Right lobe of liver (tissue), 6 donors: ENCODE measurements at regions not wholly inside any gene's neighbourhood (a gene's known extent, or its start where the extent isn't known, plus 50 kb on each side); places are given as distances from the start of the nearest gene placed in this dataset.
"Not testable (repeated sequence)": the region's sequence is repeated elsewhere in the genome, so short reads cannot be mapped to it uniquely, and the experiment has no call there.

Experiments
- ATAC-seq, 4 donors: fragments of 200-7000 bp; cut with Tn5 transposase; one replicate each; pipeline ENCODE4 v1.9.1; 2020; ENCODE audit warnings: mild to moderate bottlenecking in 4 of 4, moderate library complexity in 4 of 4
- DNase-seq, 3 donors: peaks; one replicate each; pipeline ENCODE4 v3.0.0-alpha.2; 2020
- H3K27ac ChIP-seq, 3 donors: fragments of 200-600 bp; one replicate each; pipeline ENCODE4 v1.8.0; 2022
- H3K27me3 ChIP-seq, 2 donors: fragments of 200-600 bp; one replicate each; pipeline ENCODE4 v1.8.0; 2022
- H3K36me3 ChIP-seq, 4 donors: fragments of 200-600 bp; sonication (generic) in 1 of 4; one replicate each; pipeline versions ENCODE4 v1.5.1 to v1.8.0; 2017 to 2022; ENCODE audit warnings: control low read depth in 1 of 4
- H3K4me1 ChIP-seq, 4 donors: fragments of 200-600 bp; sonication (generic) in 1 of 4; one replicate each; pipeline versions ENCODE4 v1.5.1 to v1.8.0; 2017 to 2022; ENCODE audit warnings: control low read depth in 1 of 4
- H3K4me3 ChIP-seq, 3 donors: fragments of 200-600 bp; one replicate each; pipeline ENCODE4 v1.8.0; 2022
- H3K9me3 ChIP-seq, 4 donors: fragments of 200-600 bp; sonication (generic) in 1 of 4; one replicate each; pipeline versions ENCODE4 v1.5.1 to v1.8.0; 2017 to 2022; ENCODE audit warnings: control low read depth in 1 of 4
- POLR2A ChIP-seq: fragments of 450-650 bp; IDR thresholded peaks from one replicate; pipeline ENCODE4 v1.6.1; 2017; ENCODE audit warnings: antibody characterized with exemption, mild to moderate bottlenecking
- WGBS: methylation state at CpG from one replicate; pipeline ENCODE4 v1.1.6; 2018; ENCODE audit warnings: low coverage, low lambda C conversion rate; ENCODE audit not compliant: insufficient coverage; ENCODE audit errors: missing lambda C conversion rate; 5-methylcytosine and 5-hydroxymethylcytosine counted together
- intact Hi-C, 2 donors: fragments of 100-400 bp; cut with DNase I; formaldehyde crosslinking; loops; one replicate each; pipeline versions ENCODE4 v1.11.2 to v1.14.1; 2022
- TF ChIP-seq, protein P1 (sequence below), 4 donors: fragments of 200-600 bp in 3 of 4; fragments of 450-650 bp in 1 of 4; IDR thresholded peaks; one replicate each; pipeline versions ENCODE4 v1.5.1 to v1.8.0; 2016 to 2022; ENCODE audit warnings: antibody characterized with exemption in 4 of 4, mild to moderate bottlenecking in 2 of 4
- donor health status: DM: no; HTN: yes; CAD: no.
- donor health status: DM: no; HTN: no; CAD: no.
- donor health status: DM: no; HTN: no; CAD: no.
- donor health status: DM: no; HTN: yes; CAD: no.
- donor health status: DM: no; HTN: yes; CAD: no.

DNA sequence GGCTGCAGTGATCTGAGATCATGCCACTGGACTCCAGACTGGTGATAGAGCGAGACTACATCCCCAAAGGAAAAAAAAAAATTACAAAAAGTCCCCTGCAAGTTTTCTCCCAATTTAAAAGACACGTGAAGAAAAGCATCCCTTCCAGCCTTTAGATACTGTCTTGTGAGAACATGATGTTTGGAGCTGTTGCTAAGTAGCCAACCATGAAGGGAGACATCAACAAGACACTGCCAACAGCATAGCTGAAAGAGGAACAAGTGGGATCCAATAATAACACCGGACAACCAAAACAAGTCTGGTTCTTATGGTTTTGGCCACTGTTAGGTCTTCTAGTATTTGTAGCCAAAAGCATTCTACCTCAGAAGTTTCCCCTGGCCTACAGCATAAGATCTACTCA is 118.9 kb upstream of the CCDC180 start:
- DNase-seq (no peak), ATAC-seq (no peak)
- TF ChIP-seq POLR2A = no peak
- TF ChIP-seq, protein P1, sequence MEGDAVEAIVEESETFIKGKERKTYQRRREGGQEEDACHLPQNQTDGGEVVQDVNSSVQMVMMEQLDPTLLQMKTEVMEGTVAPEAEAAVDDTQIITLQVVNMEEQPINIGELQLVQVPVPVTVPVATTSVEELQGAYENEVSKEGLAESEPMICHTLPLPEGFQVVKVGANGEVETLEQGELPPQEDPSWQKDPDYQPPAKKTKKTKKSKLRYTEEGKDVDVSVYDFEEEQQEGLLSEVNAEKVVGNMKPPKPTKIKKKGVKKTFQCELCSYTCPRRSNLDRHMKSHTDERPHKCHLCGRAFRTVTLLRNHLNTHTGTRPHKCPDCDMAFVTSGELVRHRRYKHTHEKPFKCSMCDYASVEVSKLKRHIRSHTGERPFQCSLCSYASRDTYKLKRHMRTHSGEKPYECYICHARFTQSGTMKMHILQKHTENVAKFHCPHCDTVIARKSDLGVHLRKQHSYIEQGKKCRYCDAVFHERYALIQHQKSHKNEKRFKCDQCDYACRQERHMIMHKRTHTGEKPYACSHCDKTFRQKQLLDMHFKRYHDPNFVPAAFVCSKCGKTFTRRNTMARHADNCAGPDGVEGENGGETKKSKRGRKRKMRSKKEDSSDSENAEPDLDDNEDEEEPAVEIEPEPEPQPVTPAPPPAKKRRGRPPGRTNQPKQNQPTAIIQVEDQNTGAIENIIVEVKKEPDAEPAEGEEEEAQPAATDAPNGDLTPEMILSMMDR (IDR thresholded peaks at IDR 0.05) = no peak
- no peaks in the 10 kb centered on the region for H3K36me3 ChIP-seq
- no peaks in the 10 kb centered on the region for H3K4me1 ChIP-seq
- intact Hi-C loops = no loop called here
- WGBS = 72% methylated on average over 3 of the region's 3 CpGs
- no peak overlapping the region for H3K27ac ChIP-seq
- H3K9me3 ChIP-seq = no peaks in the 10 kb centered on the region
- H3K4me3 ChIP-seq = no peak overlapping the region
- H3K27me3 ChIP-seq = no peaks in the 10 kb centered on the region

GRCh38 chr9:97187706-97188105 is 119.8 kb upstream of the CCDC180 start:
- H3K9me3 ChIP-seq, H3K27me3 ChIP-seq, H3K4me3 ChIP-seq, H3K4me1 ChIP-seq, ATAC-seq, intact Hi-C loops, H3K27ac ChIP-seq, DNase-seq, H3K36me3 ChIP-seq: not testable (repeated sequence)
- 83% methylated on average over 1 of the region's 1 CpG for WGBS

DNA sequence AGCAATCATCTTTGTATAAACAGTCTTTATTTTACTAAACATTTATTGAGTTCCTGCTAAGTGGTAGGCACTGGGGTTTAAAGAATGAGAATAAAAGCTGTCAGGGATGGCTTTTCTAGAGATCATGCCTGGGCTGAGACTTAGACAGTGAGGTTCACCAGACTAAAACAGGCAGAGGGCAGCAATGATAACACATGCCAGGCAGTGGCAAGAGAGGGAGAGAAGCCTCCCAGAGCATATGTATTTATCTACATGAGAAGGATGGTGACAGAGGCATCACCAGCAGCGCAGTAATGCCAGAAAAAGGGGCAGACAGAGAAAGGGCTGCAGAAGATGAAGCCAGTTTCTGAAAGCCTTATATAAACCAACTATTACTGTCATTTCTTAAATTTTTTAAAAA is 121.0 kb upstream of the CCDC180 start:
- Histone ChIP-seq H3K27me3 (no peaks in the 10 kb centered on the region), H3K36me3 (no peaks in the 10 kb centered on the region), H3K9me3 (no peaks in the 10 kb centered on the region), H3K4me1 (no peaks in the 10 kb centered on the region), H3K27ac (no peak overlapping the region), H3K4me3 (no peak overlapping the region)
- 100% methylated on average over 1 of the region's 1 CpG for WGBS
- TF ChIP-seq POLR2A = no peak
- TF ChIP-seq, protein P1 (IDR thresholded peaks at IDR 0.05) = no peak
- intact Hi-C loops = no loop called here
- DNase-seq = no peak
- no peak for ATAC-seq

DNA sequence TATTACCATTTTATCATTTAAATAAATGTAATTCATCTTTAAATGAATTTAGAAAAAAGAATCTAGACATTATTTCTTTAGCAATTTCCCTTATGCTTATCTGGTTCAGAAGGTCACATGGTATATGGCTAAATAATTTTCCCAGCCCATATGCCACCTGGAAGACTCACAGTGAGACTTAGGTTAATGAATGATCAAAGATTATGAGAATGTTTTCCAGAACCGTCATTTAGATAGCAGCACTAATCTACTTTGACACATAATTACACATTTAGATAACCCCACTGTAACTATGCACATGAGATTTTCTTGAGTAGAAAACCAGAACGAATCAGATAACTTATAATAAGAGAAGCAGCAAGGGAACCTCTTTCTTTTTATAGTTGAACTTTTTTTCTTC is 124.9 kb upstream of the CCDC180 start:
- intact Hi-C loops, ATAC-seq, H3K27me3 ChIP-seq, H3K4me3 ChIP-seq, H3K36me3 ChIP-seq, H3K4me1 ChIP-seq, H3K27ac ChIP-seq, H3K9me3 ChIP-seq, DNase-seq: not testable (repeated sequence)
- WGBS = 50% methylated on average over 2 of the region's 2 CpGs

DNA sequence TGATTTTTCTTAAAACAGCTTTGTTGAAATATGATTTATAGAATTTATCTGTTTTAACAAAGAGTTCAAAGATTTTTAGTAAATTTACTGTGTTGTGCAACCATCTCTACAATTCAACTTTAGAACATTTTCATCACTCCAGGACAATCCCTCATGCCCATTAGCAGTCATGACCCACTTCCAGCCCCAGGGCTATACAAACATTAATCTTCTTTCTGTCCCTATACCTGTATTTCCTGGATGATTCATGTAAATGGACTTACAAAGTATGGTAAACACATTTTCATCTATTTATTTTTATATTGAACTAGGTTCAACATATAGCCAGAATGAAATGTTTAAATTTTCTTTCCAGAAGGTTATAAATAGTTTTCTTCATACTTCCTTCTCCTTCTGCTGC is 127.8 kb upstream of the CCDC180 start:
- intact Hi-C loops = no loop called here
- H3K9me3 ChIP-seq = no peaks in the 10 kb centered on the region
- H3K27me3 ChIP-seq = no peaks in the 10 kb centered on the region
- H3K27ac ChIP-seq = no peak overlapping the region
- DNase-seq (no peak), ATAC-seq (no peak)
- H3K4me1 ChIP-seq = no peaks in the 10 kb centered on the region
- no peaks in the 10 kb centered on the region for H3K36me3 ChIP-seq
- no peak overlapping the region for H3K4me3 ChIP-seq
- TF ChIP-seq, protein P1 (IDR thresholded peaks at IDR 0.05) = no peak
- no peak for TF ChIP-seq POLR2A

DNA sequence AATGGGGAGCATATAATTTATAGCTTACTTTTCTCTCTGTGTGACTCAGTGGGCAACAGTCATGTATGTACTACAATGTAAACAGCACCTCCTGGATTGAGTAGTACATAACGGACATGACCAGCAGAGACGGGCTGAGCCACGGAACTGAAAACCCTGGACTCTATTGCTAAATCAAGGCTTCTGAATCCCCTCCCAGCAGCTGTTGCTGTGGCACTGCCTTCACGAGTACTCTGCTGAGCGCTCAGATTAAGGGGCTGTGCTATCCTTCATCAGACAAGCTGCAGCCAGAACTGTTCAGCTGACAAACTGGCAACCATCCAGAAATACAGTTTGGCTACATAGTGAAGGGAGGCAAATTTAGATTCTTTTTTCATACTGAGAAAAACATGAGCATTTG is 131.3 kb upstream of the CCDC180 start:
- H3K27me3 ChIP-seq = no peaks in the 10 kb centered on the region
- no peak overlapping the region for H3K4me3 ChIP-seq
- intact Hi-C loops = no loop called here
- H3K36me3 ChIP-seq = no peaks in the 10 kb centered on the region
- WGBS = 71% methylated on average over 5 of the region's 5 CpGs
- H3K27ac ChIP-seq = no peak overlapping the region
- TF ChIP-seq, protein P1 (IDR thresholded peaks at IDR 0.05) = no peak
- no peak for TF ChIP-seq POLR2A
- H3K9me3 ChIP-seq = no peaks in the 10 kb centered on the region
- ATAC-seq = no peak
- no peak for DNase-seq
- no peaks in the 10 kb centered on the region for H3K4me1 ChIP-seq

- H3K4me3 ChIP-seq, intact Hi-C loops, H3K27ac ChIP-seq, H3K9me3 ChIP-seq, H3K4me1 ChIP-seq, H3K36me3 ChIP-seq, ATAC-seq, H3K27me3 ChIP-seq, DNase-seq: not testable (repeated sequence)
These were observed 129.2 kb upstream of the CTSV start for GRCh38 chr9:97168174-97168573.

DNA sequence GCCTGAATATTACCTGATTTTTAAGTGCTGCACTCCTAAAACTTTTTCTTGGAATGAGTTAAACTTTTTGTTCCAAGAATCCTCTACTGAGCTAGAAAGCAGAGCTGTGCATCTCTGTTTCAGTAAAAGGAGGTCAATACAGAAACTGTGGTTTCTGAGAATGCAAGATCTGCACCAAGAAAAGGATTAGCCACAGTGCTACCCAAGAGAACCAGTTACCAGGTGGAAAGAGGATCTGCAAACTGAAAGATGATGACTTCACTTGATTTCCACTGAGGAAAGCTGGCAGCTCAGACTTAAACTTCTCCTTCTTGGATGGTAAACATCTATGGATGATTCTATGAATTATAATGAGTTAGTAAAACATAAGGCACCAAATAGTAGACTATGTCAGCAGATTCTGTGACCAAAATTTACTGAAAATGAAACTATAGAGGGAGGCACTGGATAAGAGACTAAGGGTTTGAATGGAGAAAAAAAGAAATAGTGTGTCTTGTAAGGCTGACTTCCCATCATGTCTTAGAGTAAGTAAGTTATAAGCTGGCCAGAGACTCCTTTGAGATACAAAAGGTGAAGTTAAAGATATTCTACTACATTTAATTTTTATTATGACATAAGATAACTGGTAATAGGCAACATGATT is 127.7 kb upstream of the CTSV start:
- H3K9me3 ChIP-seq, H3K4me1 ChIP-seq, DNase-seq, ATAC-seq, H3K27ac ChIP-seq, H3K36me3 ChIP-seq, intact Hi-C loops, H3K4me3 ChIP-seq, H3K27me3 ChIP-seq: not testable (repeated sequence)
